ENCODE measurements at regions not wholly inside any gene's neighbourhood (a gene's known extent, or its start where the extent isn't known, plus 50 kb on each side); places are given as distances from the start of the nearest gene placed in this dataset.

DNA sequence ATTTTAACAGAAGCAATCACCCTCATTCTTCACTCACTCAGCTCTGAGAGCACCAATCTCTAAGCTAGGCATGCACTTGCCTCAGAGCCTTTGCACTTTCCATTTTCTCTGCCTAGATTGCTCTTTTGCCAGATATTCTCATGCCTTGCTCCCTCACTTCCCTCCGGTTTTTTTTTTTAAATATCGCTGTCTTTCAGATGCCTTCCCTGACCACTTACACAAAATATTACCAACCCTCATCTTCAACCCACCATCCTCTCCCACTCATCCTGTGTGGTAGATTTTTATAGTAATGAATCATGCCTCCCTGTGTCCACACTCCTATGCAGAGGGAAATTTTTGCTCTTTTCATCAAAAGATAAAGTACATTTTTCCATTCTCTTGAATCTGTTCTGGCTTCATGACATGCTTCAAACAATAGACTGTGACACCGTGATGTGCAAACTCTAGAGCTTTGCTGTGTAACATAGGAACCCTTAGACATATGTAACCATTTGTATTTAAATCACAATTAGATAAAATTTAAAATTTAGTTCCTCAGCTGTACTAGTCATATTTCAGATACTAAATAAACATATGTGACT is 437.1 kb downstream of the UTRN start:
- DNase-seq (ENCODE audit: low read depth, low spot score): no peak

- DNase-seq (ENCODE audit: low read depth, low spot score): no peak
Measured at GRCh38 chr6:144722925-144723324, 437.8 kb downstream of the UTRN start.

DNA sequence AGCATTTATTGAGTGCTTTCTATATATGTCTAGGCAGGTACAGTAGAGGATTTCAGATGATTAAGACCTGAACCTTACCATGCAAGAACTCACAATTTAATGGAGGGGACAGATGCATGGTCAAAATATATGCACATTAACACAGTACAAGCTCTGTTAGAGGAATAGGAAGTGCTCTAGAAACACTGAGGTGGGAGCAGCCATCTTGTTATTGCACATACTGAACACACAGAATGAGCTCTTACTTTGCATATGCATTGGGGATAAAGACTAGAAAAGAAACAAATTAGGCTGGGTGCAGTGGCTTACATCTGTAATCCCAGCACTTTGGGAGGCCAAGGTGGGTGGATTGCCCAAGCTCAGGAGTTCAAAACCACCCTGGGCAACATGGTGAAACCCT is 438.3 kb downstream of the UTRN start:
- no peak for DNase-seq (ENCODE audit: low read depth, low spot score)

- no peak for DNase-seq (ENCODE audit: low read depth, low spot score)
Measured at GRCh38 chr6:144724818-144725217, 439.7 kb downstream of the UTRN start.

DNA sequence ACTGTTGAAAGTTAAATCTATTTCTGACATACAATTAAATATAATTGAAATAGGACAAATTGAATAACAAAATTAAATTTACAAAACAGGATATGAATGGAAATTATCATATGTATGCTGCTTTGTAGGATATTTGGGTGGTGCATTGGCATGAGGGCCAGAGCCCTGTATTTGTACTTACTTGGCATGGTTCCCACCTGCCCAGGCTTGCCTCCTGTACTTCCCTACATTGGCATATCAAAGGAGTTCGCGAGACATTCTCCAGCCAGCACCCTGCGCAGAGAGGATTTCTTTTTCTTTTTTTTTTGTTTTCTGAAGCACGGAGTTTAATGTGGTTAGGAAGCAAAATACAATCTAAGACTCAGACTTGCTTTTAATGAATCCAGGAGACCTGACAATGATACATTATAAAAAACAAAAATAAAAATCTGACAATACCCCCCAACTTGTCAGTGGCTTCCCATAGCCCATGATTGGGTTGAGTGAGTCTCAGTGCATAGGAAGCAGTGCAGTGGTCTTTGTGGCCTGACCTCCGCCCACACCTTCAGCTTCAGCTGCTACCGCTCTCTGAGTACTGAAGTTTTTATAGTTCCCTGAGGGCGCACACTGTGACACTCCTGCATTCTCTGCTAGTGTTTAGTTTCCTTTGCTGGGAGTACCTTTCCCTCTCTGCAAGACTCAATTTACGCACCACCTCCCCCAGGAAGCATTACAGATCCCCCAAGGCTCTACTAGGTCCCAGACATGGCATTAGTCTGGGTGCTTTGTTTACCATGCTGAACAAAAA is 440.8 kb downstream of the UTRN start:
- no peak for DNase-seq (ENCODE audit: low read depth, low spot score)

- DNase-seq (ENCODE audit: low read depth, low spot score): no peak
Measured at GRCh38 chr6:144728804-144729203, 443.7 kb downstream of the UTRN start.

GRCh38 chr6:144729502-144729901 is 444.4 kb downstream of the UTRN start:
- no peak for DNase-seq (ENCODE audit: low read depth, low spot score)

- no peak for DNase-seq (ENCODE audit: low read depth, low spot score)
Measured at GRCh38 chr6:144730088-144730645, 445.0 kb downstream of the UTRN start.

GRCh38 chr6:144731229-144731628 is 446.1 kb downstream of the UTRN start:
- no peak for DNase-seq (ENCODE audit: low read depth, low spot score)

DNA sequence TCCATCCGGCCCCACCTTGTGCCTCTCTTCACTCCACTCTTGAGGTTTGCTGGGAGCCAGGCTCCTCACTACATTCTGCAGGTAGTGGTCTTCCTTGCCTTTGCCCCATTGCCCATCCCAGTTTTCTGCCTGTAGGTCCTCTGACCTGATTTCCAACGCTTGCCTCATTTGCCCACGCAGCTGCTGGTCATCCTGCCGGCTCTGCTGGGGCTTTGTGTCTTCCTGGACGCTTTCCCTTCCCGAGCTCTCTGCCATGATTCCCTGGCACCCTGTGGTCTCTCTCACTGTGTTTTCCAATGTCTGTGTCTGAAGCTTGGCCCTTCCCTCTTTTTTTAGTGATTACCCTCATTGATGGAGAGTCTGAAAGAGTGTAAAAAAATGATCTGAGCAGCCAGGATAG is 451.6 kb downstream of the UTRN start:
- DNase-seq (ENCODE audit: low read depth, low spot score): no peak

DNA sequence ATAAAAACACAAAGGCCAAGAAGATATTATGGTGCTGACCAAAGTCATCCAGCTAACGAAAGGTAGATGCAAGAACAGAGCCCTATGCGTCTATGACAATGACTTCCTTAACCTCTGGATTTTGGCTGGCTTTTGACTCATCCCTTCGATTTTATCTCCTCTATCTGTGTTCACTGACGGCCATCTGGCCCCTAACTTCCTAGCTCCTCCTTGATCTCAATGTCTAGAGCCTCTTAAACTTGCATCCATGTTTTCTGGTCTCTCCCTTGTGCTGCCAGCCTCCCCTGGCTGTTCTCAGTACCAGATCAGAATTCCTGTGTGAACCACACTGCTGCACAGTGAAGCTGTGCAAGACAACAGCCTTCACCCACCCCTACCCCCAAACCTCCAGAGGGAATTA is 452.9 kb downstream of the UTRN start:
- DNase-seq (ENCODE audit: low read depth, low spot score): no peak

DNA sequence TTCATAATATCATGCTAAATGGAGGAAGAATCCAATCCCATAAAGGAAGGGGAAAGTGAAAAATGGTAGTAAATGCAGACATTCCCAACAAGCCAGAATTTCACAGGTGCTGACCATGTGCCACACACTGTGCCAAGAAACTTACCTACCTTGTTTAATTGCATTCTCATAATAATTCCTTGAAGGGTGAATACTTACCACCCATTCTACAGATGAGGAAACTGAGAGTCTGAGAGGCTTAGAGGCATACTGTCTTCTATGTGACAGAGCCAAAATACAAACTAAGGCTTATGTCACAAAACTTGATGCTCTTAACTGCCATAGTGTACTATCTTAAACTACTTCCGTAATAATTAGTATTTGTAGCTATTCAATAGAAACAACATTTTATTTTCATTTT is 454.7 kb downstream of the UTRN start:
- no peak for DNase-seq (ENCODE audit: low read depth, low spot score)

GRCh38 chr6:144741659-144742058 is 456.5 kb downstream of the UTRN start:
- no peak for DNase-seq (ENCODE audit: low read depth, low spot score)

DNA sequence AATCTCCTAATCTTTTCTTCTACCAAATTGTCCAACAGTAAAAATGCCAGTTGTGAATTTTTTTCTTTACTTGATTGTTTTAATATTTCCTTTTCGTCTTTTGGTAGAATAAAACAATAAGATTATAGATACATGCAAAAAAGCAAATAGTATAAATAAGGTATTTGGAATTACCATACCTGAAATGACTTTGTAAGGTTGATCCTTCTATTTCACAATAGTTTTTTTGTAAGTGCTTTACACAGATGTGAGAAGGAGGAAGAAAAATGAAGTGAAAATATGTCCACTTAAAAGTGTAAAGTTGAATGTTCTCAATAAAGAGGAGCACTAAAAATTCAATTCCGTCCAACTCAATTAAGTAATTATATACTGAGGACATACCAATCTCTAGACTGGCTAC is 457.6 kb downstream of the UTRN start:
- DNase-seq (ENCODE audit: low read depth, low spot score): no peak

- DNase-seq (ENCODE audit: low read depth, low spot score): no peak
Measured at GRCh38 chr6:144744720-144745119, 459.6 kb downstream of the UTRN start.

GRCh38 chr6:144745439-144745838 is 460.3 kb downstream of the UTRN start:
- no peak for DNase-seq (ENCODE audit: low read depth, low spot score)

- no peak for DNase-seq (ENCODE audit: low read depth, low spot score)
Measured at GRCh38 chr6:144746902-144747469, 461.9 kb downstream of the UTRN start.

- DNase-seq (ENCODE audit: low read depth, low spot score): no peak
Measured at GRCh38 chr6:144749263-144749662, 464.1 kb downstream of the UTRN start.

DNA sequence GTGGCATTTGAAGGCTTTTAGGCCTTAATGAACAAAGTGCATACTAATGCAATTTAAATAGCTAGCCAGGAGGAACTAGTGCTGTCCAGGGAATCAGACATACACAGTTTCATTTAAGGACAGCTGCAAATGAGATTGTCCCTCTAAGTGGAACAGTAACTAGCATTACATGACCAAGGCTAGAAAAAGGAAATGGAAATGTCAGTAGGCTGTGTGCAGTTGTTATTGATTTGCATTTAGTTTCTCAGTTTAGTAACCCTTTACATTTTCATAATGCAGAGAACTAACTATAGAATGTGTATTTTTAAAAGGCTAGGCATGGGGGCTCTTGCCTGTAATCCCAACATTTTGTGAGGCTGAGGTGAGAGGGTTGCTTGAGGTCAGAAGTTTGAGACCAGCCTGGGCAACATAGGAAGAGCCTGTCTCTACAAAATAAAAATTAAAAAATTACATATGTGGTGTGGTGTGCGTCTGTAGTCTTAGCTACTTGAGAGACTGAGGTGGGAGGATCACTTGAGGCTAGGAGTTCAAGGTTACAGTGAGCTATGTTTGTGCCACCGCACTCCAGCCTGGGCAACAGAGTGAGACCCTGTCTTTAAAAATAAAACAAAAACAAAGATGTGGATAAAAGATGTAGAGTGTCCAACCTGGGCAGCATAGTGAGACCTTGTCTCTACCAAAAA is 468.0 kb downstream of the UTRN start:
- DNase-seq (ENCODE audit: low read depth, low spot score): no peak

GRCh38 chr6:144756469-144756868 is 471.3 kb downstream of the UTRN start:
- DNase-seq (ENCODE audit: low read depth, low spot score): no peak

DNA sequence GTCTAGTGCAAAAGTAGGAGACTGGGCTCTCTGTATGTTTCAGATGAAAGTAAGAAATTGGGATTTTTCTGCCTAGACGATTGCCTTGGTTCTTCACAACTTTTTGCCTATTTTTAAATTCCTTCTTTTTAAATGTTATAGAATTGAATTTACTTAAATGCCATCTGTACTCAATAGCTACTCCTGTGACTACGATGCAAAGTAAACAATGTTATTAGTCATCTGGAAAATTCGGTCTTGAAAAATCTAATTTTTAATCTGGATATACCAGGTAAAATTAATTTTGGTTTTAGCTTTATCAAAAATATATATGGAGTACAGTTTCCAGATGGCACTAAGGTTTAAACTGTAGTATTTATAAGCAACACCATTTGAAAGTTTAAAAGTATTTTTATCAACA is 472.2 kb downstream of the UTRN start:
- no peak for DNase-seq (ENCODE audit: low read depth, low spot score)

DNA sequence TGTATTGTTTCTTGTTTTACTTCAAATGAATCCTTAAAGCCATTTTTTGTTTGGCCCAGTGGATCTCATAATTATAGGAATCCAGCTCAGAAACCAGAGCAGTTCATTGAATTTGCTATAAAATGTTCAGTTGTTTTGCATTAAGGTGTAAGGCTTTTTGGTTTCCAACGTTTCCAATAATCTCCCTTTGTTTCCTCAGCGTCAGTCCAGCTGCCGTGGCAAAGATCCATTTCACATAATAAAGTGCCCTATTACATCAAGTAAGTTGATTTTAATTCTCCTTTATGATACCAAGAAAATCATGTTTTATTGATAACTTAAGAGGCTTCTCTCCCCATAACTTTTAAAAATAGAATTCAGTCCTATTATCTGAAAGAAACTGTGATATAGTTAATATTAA is 472.6 kb downstream of the UTRN start:
- no peak for DNase-seq (ENCODE audit: low read depth, low spot score)
